CD8-positive, alpha-beta memory T cell (primary cell): ENCODE measurements at regions not wholly inside any gene's neighbourhood (a gene's known extent, or its start where the extent isn't known, plus 50 kb on each side); places are given as distances from the start of the nearest gene placed in this dataset.
"Not testable (repeated sequence)": the region's sequence is repeated elsewhere in the genome, so short reads cannot be mapped to it uniquely, and the experiment has no call there.

Source experiments
- CTCF ChIA-PET: fragments of 350-600 bp; sonication (Branson Sonifier 250); formaldehyde crosslinking; loops from one replicate; lab custom pipeline; 2021; ENCODE audit warnings: antibody characterized with exemption; lab: Charles Lee
- POLR2A ChIA-PET: fragments of 350-600 bp; sonication (Branson Sonifier 250); formaldehyde crosslinking; loops from one replicate; lab custom pipeline; 2021; ENCODE audit warnings: antibody characterized with exemption; lab: Charles Lee
- DNase-seq, 5 donors: peaks; one replicate each; pipeline versions ENCODE4 v3.0.0 to v3.0.0-alpha.2; 2020 to 2022; ENCODE audit warnings: mixed read lengths in 1 of 5
- H3K27ac ChIP-seq: one replicate; pipeline ENCODE4 v1.7.0; 2013; ENCODE audit warnings: low read depth, mild to moderate bottlenecking, low read length, moderate library complexity
- H3K27me3 ChIP-seq: 2 replicates; pipeline ENCODE4 v1.7.0; 2013; ENCODE audit warnings: low read length, mild to moderate bottlenecking; ENCODE audit not compliant: insufficient read depth, poor library complexity, severe bottlenecking
- H3K36me3 ChIP-seq: 2 replicates; pipeline ENCODE4 v1.7.0; 2013; ENCODE audit warnings: mild to moderate bottlenecking, low read length, moderate library complexity; ENCODE audit not compliant: insufficient read depth
- H3K4me1 ChIP-seq: 2 replicates; pipeline ENCODE4 v1.7.0; 2013; ENCODE audit warnings: mild to moderate bottlenecking, low read length, moderate library complexity; ENCODE audit not compliant: insufficient read depth
- H3K4me3 ChIP-seq: 2 replicates; pipeline ENCODE4 v1.7.0; 2013; ENCODE audit warnings: mild to moderate bottlenecking, low read length
- H3K9me3 ChIP-seq: 2 replicates; pipeline ENCODE4 v1.7.0; 2013; ENCODE audit warnings: mild to moderate bottlenecking, low read length
- H3K27ac Mint-ChIP-seq, 8 donors: one replicate each; pipeline ENCODE4 v1.8.0; 2020 to 2021; ENCODE audit warnings: mixed read lengths in 8 of 8, mild to moderate bottlenecking in 6 of 8, inconsistent platforms in 3 of 8, moderate library complexity in 3 of 8
- H3K27me3 Mint-ChIP-seq, 2 donors: one replicate each; pipeline ENCODE4 v1.8.0; 2020 to 2021; ENCODE audit warnings: mixed read lengths in 2 of 2, mild to moderate bottlenecking in 1 of 2, moderate library complexity in 1 of 2
- H3K36me3 Mint-ChIP-seq, 3 donors: one replicate each; pipeline ENCODE4 v1.8.0; 2020 to 2021; ENCODE audit warnings: mixed read lengths in 3 of 3, inconsistent platforms in 1 of 3, mild to moderate bottlenecking in 1 of 3
- H3K4me1 Mint-ChIP-seq, 3 donors: one replicate each; pipeline ENCODE4 v1.8.0; 2020 to 2021; ENCODE audit warnings: mixed read lengths in 3 of 3, inconsistent platforms in 1 of 3, mild to moderate bottlenecking in 1 of 3
- H3K4me3 Mint-ChIP-seq, 7 donors: one replicate each; pipeline ENCODE4 v1.8.0; 2020 to 2021; ENCODE audit warnings: mixed read lengths in 7 of 7, mild to moderate bottlenecking in 6 of 7, moderate library complexity in 4 of 7, inconsistent platforms in 2 of 7
- H3K9me3 Mint-ChIP-seq, 5 donors: one replicate each; pipeline ENCODE4 v1.8.0; 2020 to 2022; ENCODE audit warnings: mixed read lengths in 5 of 5, mild to moderate bottlenecking in 3 of 5, moderate library complexity in 2 of 5, inconsistent platforms in 1 of 5

GRCh38 chr14:40986655-40987054 is 620.0 kb upstream of the LRFN5 start:
- Histone ChIP-seq H3K36me3 (no peaks in the 10 kb centered on the region), H3K9me3 (no peaks in the 10 kb centered on the region), H3K27me3 (no peaks in the 10 kb centered on the region), H3K4me1 (no peaks in the 10 kb centered on the region), H3K27ac (no peak overlapping the region), H3K4me3 (no peak overlapping the region)
- H3K9me3 Mint-ChIP-seq, result peaks cover 1 to 43% (median 12%) of the 10 kb centered on the region in 5 donors
- no peak overlapping the region for H3K4me3 Mint-ChIP-seq
- H3K36me3 Mint-ChIP-seq, result no peaks in the 10 kb centered on the region
- CTCF ChIA-PET, result no interaction called here
- no peaks in the 10 kb centered on the region for H3K4me1 Mint-ChIP-seq
- no peak for DNase-seq
- no peak overlapping the region for H3K27ac Mint-ChIP-seq
- POLR2A ChIA-PET, result no interaction called here
- H3K27me3 Mint-ChIP-seq, result peaks cover 0 to 2% of the 10 kb centered on the region in 2 donors

GRCh38 chr14:40985584-40985983 is 621.1 kb upstream of the LRFN5 start:
- H3K9me3 ChIP-seq, result no peaks in the 10 kb centered on the region
- Mint-ChIP-seq H3K27ac (no peak overlapping the region), H3K36me3 (no peaks in the 10 kb centered on the region), H3K9me3 (peaks cover 1 to 41% (median 10%) of the 10 kb centered on the region in 5 donors), H3K27me3 (peaks cover 0 to 1% of the 10 kb centered on the region in 2 donors), H3K4me1 (no peaks in the 10 kb centered on the region), H3K4me3 (no peak overlapping the region)
- no peak for DNase-seq
- ChIA-PET CTCF (no interaction called here), POLR2A (no interaction called here)
- no peaks in the 10 kb centered on the region for H3K27me3 ChIP-seq
- no peak overlapping the region for H3K4me3 ChIP-seq
- no peaks in the 10 kb centered on the region for H3K36me3 ChIP-seq
- H3K4me1 ChIP-seq, result no peaks in the 10 kb centered on the region
- H3K27ac ChIP-seq, result no peak overlapping the region

GRCh38 chr14:40983604-40984003 is 623.1 kb upstream of the LRFN5 start:
- no peaks in the 10 kb centered on the region for H3K27me3 ChIP-seq
- H3K9me3 ChIP-seq, result no peaks in the 10 kb centered on the region
- Mint-ChIP-seq H3K4me3 (no peak overlapping the region), H3K9me3 (peaks cover 0 to 24% (median 8%) of the 10 kb centered on the region in 5 donors), H3K27me3 (no peaks in the 10 kb centered on the region), H3K4me1 (no peaks in the 10 kb centered on the region), H3K27ac (no peak overlapping the region), H3K36me3 (no peaks in the 10 kb centered on the region)
- no peak for DNase-seq
- H3K4me3 ChIP-seq, result no peak overlapping the region
- ChIA-PET POLR2A (no interaction called here), CTCF (no interaction called here)
- H3K27ac ChIP-seq, result no peak overlapping the region
- no peaks in the 10 kb centered on the region for H3K36me3 ChIP-seq
- no peaks in the 10 kb centered on the region for H3K4me1 ChIP-seq

GRCh38 chr14:40981247-40981646 is 625.4 kb upstream of the LRFN5 start:
- no peaks in the 10 kb centered on the region for H3K36me3 ChIP-seq
- no peaks in the 10 kb centered on the region for H3K27me3 ChIP-seq
- Mint-ChIP-seq H3K27me3 (no peaks in the 10 kb centered on the region), H3K36me3 (no peaks in the 10 kb centered on the region), H3K27ac (no peak overlapping the region), H3K4me3 (no peak overlapping the region), H3K9me3 (peaks cover 0 to 18% (median 4%) of the 10 kb centered on the region in 5 donors), H3K4me1 (no peaks in the 10 kb centered on the region)
- CTCF ChIA-PET, result no interaction called here
- H3K4me3 ChIP-seq, result no peak overlapping the region
- POLR2A ChIA-PET, result no interaction called here
- no peaks in the 10 kb centered on the region for H3K9me3 ChIP-seq
- no peak for DNase-seq
- no peak overlapping the region for H3K27ac ChIP-seq
- no peaks in the 10 kb centered on the region for H3K4me1 ChIP-seq

GRCh38 chr14:40960257-40960656 is 646.4 kb upstream of the LRFN5 start:
- H3K27me3 Mint-ChIP-seq, POLR2A ChIA-PET, H3K36me3 Mint-ChIP-seq, H3K9me3 ChIP-seq, H3K4me3 ChIP-seq, H3K36me3 ChIP-seq, DNase-seq, H3K4me1 Mint-ChIP-seq, H3K27me3 ChIP-seq, H3K27ac Mint-ChIP-seq, H3K4me1 ChIP-seq, H3K4me3 Mint-ChIP-seq, H3K27ac ChIP-seq, CTCF ChIA-PET: not testable (repeated sequence)
- H3K9me3 Mint-ChIP-seq, result peaks cover 5 to 23% (median 17%) of the 10 kb centered on the region in 5 donors

GRCh38 chr14:40955131-40955505 is 651.6 kb upstream of the LRFN5 start:
- no peak for DNase-seq
- no peak overlapping the region for H3K27ac ChIP-seq
- H3K27ac Mint-ChIP-seq, result no peak overlapping the region
- H3K4me1 ChIP-seq, result no peaks in the 10 kb centered on the region
- no peaks in the 10 kb centered on the region for H3K9me3 ChIP-seq
- peaks cover 5 to 31% (median 17%) of the 10 kb centered on the region in 5 donors for H3K9me3 Mint-ChIP-seq
- no peaks in the 10 kb centered on the region for H3K27me3 ChIP-seq
- CTCF ChIA-PET, result no interaction called here
- H3K27me3 Mint-ChIP-seq, result no peaks in the 10 kb centered on the region
- POLR2A ChIA-PET, result no interaction called here
- no peaks in the 10 kb centered on the region for H3K36me3 ChIP-seq
- no peaks in the 10 kb centered on the region for H3K4me1 Mint-ChIP-seq
- H3K4me3 ChIP-seq, result no peak overlapping the region
- no peaks in the 10 kb centered on the region for H3K36me3 Mint-ChIP-seq
- no peak overlapping the region for H3K4me3 Mint-ChIP-seq

GRCh38 chr14:40954448-40955130 is 652.1 kb upstream of the LRFN5 start:
- CTCF ChIA-PET, H3K4me1 ChIP-seq, H3K36me3 Mint-ChIP-seq, H3K9me3 ChIP-seq, H3K27ac Mint-ChIP-seq, H3K36me3 ChIP-seq, H3K4me3 ChIP-seq, H3K4me1 Mint-ChIP-seq, H3K27me3 ChIP-seq, H3K27ac ChIP-seq, DNase-seq, H3K27me3 Mint-ChIP-seq, POLR2A ChIA-PET: not testable (repeated sequence)
- Mint-ChIP-seq H3K4me3 (peak overlapping the region in 1 of 7 donors; percentile 8), H3K9me3 (peaks cover 5 to 31% (median 13%) of the 10 kb centered on the region in 5 donors)

GRCh38 chr14:40944521-40944920 is 662.2 kb upstream of the LRFN5 start:
- H3K36me3 ChIP-seq, result no peaks in the 10 kb centered on the region
- no peaks in the 10 kb centered on the region for H3K4me1 Mint-ChIP-seq
- H3K4me1 ChIP-seq, result no peaks in the 10 kb centered on the region
- H3K4me3 ChIP-seq, result no peak overlapping the region
- no peak overlapping the region for H3K27ac ChIP-seq
- no peaks in the 10 kb centered on the region for H3K27me3 ChIP-seq
- no peaks in the 10 kb centered on the region for H3K36me3 Mint-ChIP-seq
- no peaks in the 10 kb centered on the region for H3K27me3 Mint-ChIP-seq
- H3K4me3 Mint-ChIP-seq, result no peak overlapping the region
- no peak overlapping the region for H3K27ac Mint-ChIP-seq
- peaks cover 0 to 10% (median 2%) of the 10 kb centered on the region in 5 donors for H3K9me3 Mint-ChIP-seq
- no peaks in the 10 kb centered on the region for H3K9me3 ChIP-seq
- DNase-seq, result no peak
- ChIA-PET POLR2A (interaction anchor here (0.7 kb wide), 1 partner anchor 1027 kb away, joined by 3 read pairs; no protein-coding TSS in a partner anchor), CTCF (no interaction called here)
